GM12865 (cell line): ENCODE measurements at regions not wholly inside any gene's neighbourhood (a gene's known extent, or its start where the extent isn't known, plus 50 kb on each side); places are given as distances from the start of the nearest gene placed in this dataset.

Source experiments
- DNase-seq: peaks from one replicate; pipeline ENCODE4 v3.0.0; 2010; ENCODE audit warnings: low read depth
- H3K4me3 ChIP-seq: 2 replicates; pipeline ENCODE4 v1.5.1; 2011; ENCODE audit warnings: mild to moderate bottlenecking, low read depth, low read length, control low read depth
- CTCF ChIP-seq: IDR thresholded peaks from 2 replicates; pipeline ENCODE4 v1.5.1; 2011; ENCODE audit warnings: low read length, control low read depth, low read depth, inconsistent platforms; ENCODE audit not compliant: insufficient read depth; ENCODE audit errors: missing control alignments

- no peak overlapping the region for H3K4me3 ChIP-seq
- no peak for DNase-seq
- no peak for TF ChIP-seq CTCF
These were observed 417.6 kb downstream of the SOX11 start for GRCh38 chr2:6109831-6110230.

- no peak overlapping the region for H3K4me3 ChIP-seq
- no peak for DNase-seq
- TF ChIP-seq CTCF, result no peak
These were observed 419.6 kb downstream of the SOX11 start for GRCh38 chr2:6111781-6112261.

GRCh38 chr2:6113786-6114185 is 421.6 kb downstream of the SOX11 start:
- no peak for TF ChIP-seq CTCF
- DNase-seq, result no peak
- H3K4me3 ChIP-seq, result no peak overlapping the region

GRCh38 chr2:6127718-6128117 is 435.5 kb downstream of the SOX11 start:
- H3K4me3 ChIP-seq, result no peak overlapping the region
- no peak for TF ChIP-seq CTCF
- no peak for DNase-seq

GRCh38 chr2:6139142-6139541 is 447.0 kb downstream of the SOX11 start:
- DNase-seq, result no peak
- no peak overlapping the region for H3K4me3 ChIP-seq
- TF ChIP-seq CTCF, result no peak

- no peak for DNase-seq
- H3K4me3 ChIP-seq, result no peak overlapping the region
- TF ChIP-seq CTCF, result no peak
These were observed 447.7 kb downstream of the SOX11 start for GRCh38 chr2:6139916-6140315.

GRCh38 chr2:6140509-6140908 is 448.3 kb downstream of the SOX11 start:
- DNase-seq, result no peak
- no peak overlapping the region for H3K4me3 ChIP-seq
- no peak for TF ChIP-seq CTCF
